OCI-LY1 (cell line): ENCODE measurements at regions not wholly inside any gene's neighbourhood (a gene's known extent, or its start where the extent isn't known, plus 50 kb on each side); places are given as distances from the start of the nearest gene placed in this dataset.

Experiments used
- CTCF ChIP-seq: fragments of 200-600 bp; sonication (generic), shearing (Covaris generic); IDR thresholded peaks from 2 replicates; pipeline ENCODE4 v1.5.1; 2017; ENCODE audit warnings: mild to moderate bottlenecking, antibody characterized with exemption, low read length, moderate library complexity, mixed read lengths
- EZH2 ChIP-seq: fragments of 200-600 bp; sonication (generic), shearing (Covaris generic); IDR thresholded peaks from 2 replicates; pipeline ENCODE4 v1.8.0; 2017; ENCODE audit warnings: borderline replicate concordance, mixed run types, mild to moderate bottlenecking, antibody characterized with exemption, low read length, moderate library complexity, mixed read lengths

GRCh38 chr22:48647051-48647450 is 1180.6 kb downstream of the BRD1 start:
- TF ChIP-seq CTCF (no peak), EZH2 (no peak)
